Immature natural killer cell (primary cell): ENCODE measurements at regions not wholly inside any gene's neighbourhood (a gene's known extent, or its start where the extent isn't known, plus 50 kb on each side); places are given as distances from the start of the nearest gene placed in this dataset.
A peak's percentile ranks its signal among the peaks of the same experiment; 100 is the strongest.
"Not testable (repeated sequence)": the region's sequence is repeated elsewhere in the genome, so short reads cannot be mapped to it uniquely, and the experiment has no call there.

Experiments
- DNase-seq, 3 donors: peaks; one replicate each; pipeline ENCODE4 v3.0.0; 2022; ENCODE audit warnings: mixed read lengths in 1 of 3
- H3K27ac Mint-ChIP-seq, 6 donors: one replicate each; pipeline ENCODE4 v1.8.0; 2020; ENCODE audit warnings: mixed read lengths in 6 of 6, mild to moderate bottlenecking in 5 of 6, inconsistent platforms in 4 of 6, moderate library complexity in 3 of 6
- H3K27me3 Mint-ChIP-seq, 3 donors: one replicate each; pipeline ENCODE4 v1.8.0; 2020 to 2021; ENCODE audit warnings: low read depth in 3 of 3, mild to moderate bottlenecking in 3 of 3, mixed read lengths in 3 of 3, moderate library complexity in 3 of 3, inconsistent platforms in 1 of 3
- H3K36me3 Mint-ChIP-seq, 3 donors: one replicate each; pipeline ENCODE4 v1.8.0; 2020; ENCODE audit warnings: mixed read lengths in 3 of 3, inconsistent platforms in 2 of 3, mild to moderate bottlenecking in 2 of 3
- H3K4me1 Mint-ChIP-seq, 2 donors: one replicate each; pipeline ENCODE4 v1.8.0; 2020; ENCODE audit warnings: inconsistent platforms in 2 of 2, mild to moderate bottlenecking in 2 of 2, mixed read lengths in 2 of 2, moderate library complexity in 1 of 2
- H3K4me3 Mint-ChIP-seq, 5 donors: one replicate each; pipeline ENCODE4 v1.8.0; 2020; ENCODE audit warnings: mild to moderate bottlenecking in 5 of 5, mixed read lengths in 5 of 5, inconsistent platforms in 3 of 5, moderate library complexity in 3 of 5
- H3K9me3 Mint-ChIP-seq, 6 donors: one replicate each; pipeline ENCODE4 v1.8.0; 2020; ENCODE audit warnings: mild to moderate bottlenecking in 6 of 6, mixed read lengths in 6 of 6, inconsistent platforms in 4 of 6, moderate library complexity in 3 of 6

DNA sequence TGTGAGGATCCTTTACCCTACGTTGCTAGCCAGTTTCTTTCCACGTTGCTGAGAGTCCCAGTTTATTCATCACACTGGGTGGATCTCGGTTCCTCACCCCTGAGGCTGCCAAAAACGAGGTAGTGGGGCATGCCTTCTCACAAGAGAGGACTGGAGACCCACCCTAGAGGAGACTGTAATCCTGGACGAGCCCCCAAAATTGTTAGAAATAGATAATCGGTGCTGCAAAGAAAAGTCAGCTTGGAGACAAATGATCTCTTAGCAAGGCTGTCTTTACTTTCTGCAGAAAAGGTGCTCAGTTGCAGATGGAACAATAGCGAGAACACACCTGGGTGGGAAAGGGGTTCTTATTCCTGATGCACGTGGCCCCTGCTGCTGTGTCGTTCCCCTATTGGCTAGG is 101.8 kb downstream of the TMEM167A start:
- H3K4me3 Mint-ChIP-seq: no peak overlapping the region
- no peak overlapping the region for H3K27ac Mint-ChIP-seq
- peaks cover 16 to 29% (median 25%) of the 10 kb centered on the region in 6 donors for H3K9me3 Mint-ChIP-seq
- peaks cover 0 to 6% (median 2%) of the 10 kb centered on the region in 3 donors for H3K27me3 Mint-ChIP-seq
- no peak for DNase-seq
- H3K36me3 Mint-ChIP-seq: peaks cover 0 to 12% (median 0%) of the 10 kb centered on the region in 3 donors
- no peaks in the 10 kb centered on the region for H3K4me1 Mint-ChIP-seq

GRCh38 chr5:82974346-82974745 is 102.8 kb downstream of the TMEM167A start:
- H3K36me3 Mint-ChIP-seq: peaks cover 0 to 12% (median 0%) of the 10 kb centered on the region in 3 donors
- peak overlapping the region in 1 of 6 donors; percentile 55 for H3K27ac Mint-ChIP-seq
- H3K4me1 Mint-ChIP-seq, H3K4me3 Mint-ChIP-seq, H3K27me3 Mint-ChIP-seq, DNase-seq: not testable (repeated sequence)
- peaks cover 16 to 29% (median 24%) of the 10 kb centered on the region in 6 donors for H3K9me3 Mint-ChIP-seq

- peaks cover 0 to 12% (median 0%) of the 10 kb centered on the region in 3 donors for H3K36me3 Mint-ChIP-seq
- no peak overlapping the region for H3K27ac Mint-ChIP-seq
- peaks cover 16 to 24% (median 22%) of the 10 kb centered on the region in 6 donors for H3K9me3 Mint-ChIP-seq
- no peak for DNase-seq
- no peak overlapping the region for H3K4me3 Mint-ChIP-seq
- H3K27me3 Mint-ChIP-seq: peaks cover 0 to 3% (median 2%) of the 10 kb centered on the region in 3 donors
- no peaks in the 10 kb centered on the region for H3K4me1 Mint-ChIP-seq
Observed at GRCh38 chr5:82971901-82972300, 105.3 kb downstream of the TMEM167A start.

DNA sequence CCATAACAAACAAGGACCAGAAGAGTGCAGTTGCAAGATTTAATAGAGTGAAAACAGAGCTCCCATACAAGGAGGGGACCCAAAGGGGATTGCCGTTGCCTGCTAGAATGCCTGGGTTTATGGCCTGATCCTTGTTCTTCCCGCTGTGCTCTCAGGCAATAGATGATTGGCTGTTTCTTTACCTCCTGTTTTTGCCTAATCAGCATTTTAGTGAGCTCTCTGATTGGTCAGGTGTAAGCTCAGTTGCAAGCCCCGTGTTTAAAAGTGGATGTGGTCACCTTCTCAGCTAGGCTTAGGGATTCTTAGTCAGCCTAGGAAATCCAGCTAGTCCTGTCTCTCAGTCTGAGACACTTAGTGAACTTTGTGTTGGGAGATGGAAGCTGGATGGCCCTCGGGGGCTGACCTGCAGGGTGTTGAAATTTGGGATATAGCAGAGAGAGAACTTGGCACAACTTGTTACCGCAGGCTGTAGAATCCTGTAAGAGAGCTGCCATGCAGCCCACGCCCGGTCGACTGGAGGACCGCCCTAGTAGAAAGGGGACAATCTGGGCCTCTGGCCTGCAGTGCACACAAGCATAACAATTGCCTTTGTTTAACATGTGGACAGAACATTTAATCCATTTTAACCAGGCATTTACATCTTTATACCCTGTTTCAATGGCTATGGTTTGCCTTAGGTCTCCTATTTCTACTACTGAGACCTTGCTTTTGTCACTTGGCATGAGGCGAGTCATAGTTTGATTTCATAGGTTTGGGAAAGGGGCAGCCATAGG is 106.0 kb downstream of the TMEM167A start:
- H3K27ac Mint-ChIP-seq, H3K4me1 Mint-ChIP-seq, H3K27me3 Mint-ChIP-seq, DNase-seq, H3K4me3 Mint-ChIP-seq: not testable (repeated sequence)
- Mint-ChIP-seq H3K36me3 (peaks cover 0 to 12% (median 0%) of the 10 kb centered on the region in 3 donors), H3K9me3 (peaks cover 13 to 19% (median 17%) of the 10 kb centered on the region in 6 donors)

- H3K36me3 Mint-ChIP-seq, H3K9me3 Mint-ChIP-seq, H3K4me3 Mint-ChIP-seq, H3K27ac Mint-ChIP-seq, H3K4me1 Mint-ChIP-seq, DNase-seq, H3K27me3 Mint-ChIP-seq: not testable (repeated sequence)
Observed at GRCh38 chr5:82969221-82969976, 107.8 kb downstream of the TMEM167A start.

DNA sequence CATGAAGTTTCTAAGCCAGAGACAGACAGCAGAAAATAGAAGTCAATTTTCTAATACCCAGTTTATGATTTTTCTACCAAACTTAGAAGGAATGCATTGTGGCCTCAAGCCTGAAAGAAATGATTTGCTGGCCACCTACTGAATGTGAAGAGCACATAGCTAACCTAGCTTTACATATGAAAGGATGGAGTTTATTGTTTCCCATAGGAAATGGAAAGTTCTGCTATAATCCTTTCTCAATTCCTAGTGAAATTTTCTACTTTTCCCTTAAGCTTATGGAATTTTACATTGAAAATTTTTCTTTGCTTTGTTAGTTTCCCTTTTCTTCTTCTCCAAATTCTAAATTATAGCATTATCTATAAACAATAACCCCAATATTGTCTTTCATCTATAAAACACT is 110.1 kb downstream of the TMEM167A start:
- no peak for DNase-seq
- Mint-ChIP-seq H3K27me3 (peaks cover 0 to 2% (median 2%) of the 10 kb centered on the region in 3 donors), H3K9me3 (peaks cover 0 to 5% (median 1%) of the 10 kb centered on the region in 6 donors), H3K4me3 (no peak overlapping the region), H3K27ac (no peak overlapping the region), H3K36me3 (no peaks in the 10 kb centered on the region), H3K4me1 (no peaks in the 10 kb centered on the region)

GRCh38 chr5:82959466-82959865 is 117.7 kb downstream of the TMEM167A start:
- Mint-ChIP-seq H3K27me3 (no peaks in the 10 kb centered on the region), H3K4me3 (no peak overlapping the region), H3K27ac (no peak overlapping the region), H3K9me3 (peaks cover 7 to 26% (median 11%) of the 10 kb centered on the region in 6 donors), H3K36me3 (no peaks in the 10 kb centered on the region), H3K4me1 (no peaks in the 10 kb centered on the region)
- DNase-seq: no peak

DNA sequence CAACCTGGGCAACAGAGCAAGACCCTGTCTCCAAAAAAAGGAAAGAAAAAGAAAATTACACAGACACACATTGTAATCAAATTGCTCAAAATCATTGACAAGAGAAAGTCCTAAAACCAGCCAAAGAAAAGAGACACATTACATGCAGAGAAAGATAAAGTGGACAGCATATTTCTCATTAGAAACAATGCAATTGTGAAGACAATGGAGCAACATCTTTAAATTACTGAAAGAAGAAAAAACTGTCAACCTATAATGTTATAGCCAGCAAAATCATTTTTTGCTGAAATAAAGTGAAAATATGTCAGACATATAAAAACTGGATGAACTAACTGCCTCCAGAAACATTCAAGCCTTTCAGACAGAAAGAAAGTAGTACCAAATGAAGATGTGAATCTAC is 120.6 kb downstream of the TMEM167A start:
- H3K27ac Mint-ChIP-seq: no peak overlapping the region
- no peaks in the 10 kb centered on the region for H3K4me1 Mint-ChIP-seq
- DNase-seq: no peak
- H3K4me3 Mint-ChIP-seq: no peak overlapping the region
- peaks cover 10 to 26% (median 11%) of the 10 kb centered on the region in 6 donors for H3K9me3 Mint-ChIP-seq
- H3K36me3 Mint-ChIP-seq: no peaks in the 10 kb centered on the region
- no peaks in the 10 kb centered on the region for H3K27me3 Mint-ChIP-seq

GRCh38 chr5:82952326-82952725 is 124.9 kb downstream of the TMEM167A start:
- Mint-ChIP-seq H3K4me1 (no peaks in the 10 kb centered on the region), H3K9me3 (peaks cover 9 to 24% (median 11%) of the 10 kb centered on the region in 6 donors), H3K36me3 (no peaks in the 10 kb centered on the region), H3K27ac (no peak overlapping the region), H3K4me3 (no peak overlapping the region), H3K27me3 (peaks cover 0 to 2% (median 0%) of the 10 kb centered on the region in 3 donors)
- DNase-seq: no peak

GRCh38 chr5:82944267-82944666 is 132.9 kb downstream of the TMEM167A start:
- not testable (repeated sequence) for H3K36me3 Mint-ChIP-seq, DNase-seq, H3K27me3 Mint-ChIP-seq, H3K9me3 Mint-ChIP-seq, H3K4me1 Mint-ChIP-seq, H3K4me3 Mint-ChIP-seq, H3K27ac Mint-ChIP-seq

GRCh38 chr5:82942083-82942881 is 134.9 kb downstream of the TMEM167A start:
- Mint-ChIP-seq H3K27ac (no peak overlapping the region), H3K36me3 (no peaks in the 10 kb centered on the region), H3K27me3 (peaks cover 0 to 1% (median 1%) of the 10 kb centered on the region in 3 donors), H3K9me3 (peaks cover 0 to 7% (median 0%) of the 10 kb centered on the region in 6 donors), H3K4me1 (peaks cover 0 to 6% of the 10 kb centered on the region in 2 donors), H3K4me3 (no peak overlapping the region)
- no peak for DNase-seq

GRCh38 chr5:82938901-82939725 is 138.1 kb downstream of the TMEM167A start:
- H3K4me1 Mint-ChIP-seq: peaks cover 0 to 6% of the 10 kb centered on the region in 2 donors
- H3K27me3 Mint-ChIP-seq: peaks cover 0 to 1% (median 1%) of the 10 kb centered on the region in 3 donors
- DNase-seq: no peak
- no peak overlapping the region for H3K4me3 Mint-ChIP-seq
- peaks cover 0 to 8% (median 0%) of the 10 kb centered on the region in 6 donors for H3K9me3 Mint-ChIP-seq
- H3K27ac Mint-ChIP-seq: no peak overlapping the region
- H3K36me3 Mint-ChIP-seq: no peaks in the 10 kb centered on the region
